Keratinocyte (primary cell): ENCODE measurements at regions not wholly inside any gene's neighbourhood (a gene's known extent, or its start where the extent isn't known, plus 50 kb on each side); places are given as distances from the start of the nearest gene placed in this dataset.

ENCODE experiments used
- EZH2 ChIP-seq: IDR thresholded peaks from one replicate; pipeline ENCODE4 v1.6.1; 2012; ENCODE audit warnings: inconsistent platforms, mild to moderate bottlenecking, low read length, moderate library complexity
- TF ChIP-seq, protein P1 (sequence below), 3 experiments: IDR thresholded peaks in 1 of 3; conservative IDR thresholded peaks in 1 of 3; optimal IDR thresholded peaks in 1 of 3; 2 replicates in 2 of 3; 3 replicates in 1 of 3; pipeline versions ENCODE3 to v1.5.1; 2011; ENCODE audit warnings: low read length in 3 of 3, mild to moderate bottlenecking in 3 of 3, moderate library complexity in 2 of 3, control low read depth in 1 of 3, inconsistent platforms in 1 of 3; ENCODE audit not compliant: insufficient read depth in 2 of 3; ENCODE audit errors: extremely low read depth in 1 of 3

GRCh38 chr3:102237838-102238237, 197.0 kb upstream of the ZPLD1 start:
- TF ChIP-seq, protein P1, sequence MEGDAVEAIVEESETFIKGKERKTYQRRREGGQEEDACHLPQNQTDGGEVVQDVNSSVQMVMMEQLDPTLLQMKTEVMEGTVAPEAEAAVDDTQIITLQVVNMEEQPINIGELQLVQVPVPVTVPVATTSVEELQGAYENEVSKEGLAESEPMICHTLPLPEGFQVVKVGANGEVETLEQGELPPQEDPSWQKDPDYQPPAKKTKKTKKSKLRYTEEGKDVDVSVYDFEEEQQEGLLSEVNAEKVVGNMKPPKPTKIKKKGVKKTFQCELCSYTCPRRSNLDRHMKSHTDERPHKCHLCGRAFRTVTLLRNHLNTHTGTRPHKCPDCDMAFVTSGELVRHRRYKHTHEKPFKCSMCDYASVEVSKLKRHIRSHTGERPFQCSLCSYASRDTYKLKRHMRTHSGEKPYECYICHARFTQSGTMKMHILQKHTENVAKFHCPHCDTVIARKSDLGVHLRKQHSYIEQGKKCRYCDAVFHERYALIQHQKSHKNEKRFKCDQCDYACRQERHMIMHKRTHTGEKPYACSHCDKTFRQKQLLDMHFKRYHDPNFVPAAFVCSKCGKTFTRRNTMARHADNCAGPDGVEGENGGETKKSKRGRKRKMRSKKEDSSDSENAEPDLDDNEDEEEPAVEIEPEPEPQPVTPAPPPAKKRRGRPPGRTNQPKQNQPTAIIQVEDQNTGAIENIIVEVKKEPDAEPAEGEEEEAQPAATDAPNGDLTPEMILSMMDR (optimal IDR thresholded peaks at IDR 0.05 in 1 of 3, IDR thresholded peaks at IDR 0.05 in 1 of 3, conservative IDR thresholded peaks at IDR 0.05 in 1 of 3; ENCODE audit: extremely low read depth in 1 of 3, insufficient read depth in 2 of 3, low read length in 3 of 3): no peak
- no peak for TF ChIP-seq EZH2
